ENCODE measurements at regions not wholly inside any gene's neighbourhood (a gene's known extent, or its start where the extent isn't known, plus 50 kb on each side); places are given as distances from the start of the nearest gene placed in this dataset.

DNA sequence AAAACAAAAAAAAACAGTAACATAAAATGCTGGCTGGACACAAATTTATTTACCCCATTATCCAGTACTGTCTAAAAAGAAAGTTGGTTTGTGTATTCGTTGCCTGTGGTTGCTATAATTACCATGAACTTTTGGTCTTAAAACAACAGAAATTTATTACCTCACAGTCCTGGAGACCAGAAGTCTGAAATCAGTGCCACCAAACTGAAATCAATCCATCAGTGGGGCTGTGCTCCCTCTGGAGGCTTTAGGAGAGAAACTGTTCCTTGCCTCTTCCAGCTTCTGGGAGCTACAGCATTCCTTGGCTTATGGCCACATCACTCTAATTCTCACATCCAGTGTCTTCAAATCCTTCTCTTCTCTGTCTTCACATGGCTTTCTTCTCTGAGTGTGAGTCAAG lies 79.4 kb downstream of the SNX5 start:
- no peak overlapping the region for H2AFZ ChIP-seq (replicated peaks; ENCODE audit: low read length, poor library complexity)
- H3K27me3 ChIP-seq (ENCODE audit: control insufficient read depth, insufficient read depth, low read length) = no peaks in the 10 kb centered on the region
- peaks cover 0 to 5% of the 10 kb centered on the region in 2 experiments; a peak in 3 of 4 replicates for H3K79me1 ChIP-seq (ENCODE audit: low read depth in 1 of 2, low read length in 2 of 2)
- DNase-seq = no peak
- H2BK20ac ChIP-seq (ENCODE audit: low read depth, low read length) = no peak overlapping the region
- no peak overlapping the region for H3K18ac ChIP-seq (ENCODE audit: low read depth, low read length)
- H4K20me1 ChIP-seq (ENCODE audit: insufficient read depth, low read length) = no peaks in the 10 kb centered on the region
- H3K36me3 ChIP-seq (ENCODE audit: control insufficient read depth, insufficient read depth, low read length) = no peaks in the 10 kb centered on the region
- H3K56ac ChIP-seq (ENCODE audit: extremely low read depth, insufficient read depth, low read length) = no peak overlapping the region
- H3K4me2 ChIP-seq (ENCODE audit: low read depth, low read length) = no peak overlapping the region
- BruUV-seq (replicated peaks) = no TSS peak
- POLR2A ChIA-PET (ENCODE audit: unreplicated experiment) = no interaction called here
- no peak overlapping the region for H3K27ac ChIP-seq (ENCODE audit: insufficient read depth, low read length)
- no peak overlapping the region for H2AK5ac ChIP-seq (ENCODE audit: low read depth, low read length)
- CTCF ChIA-PET = no interaction called here
- H3K4ac ChIP-seq (ENCODE audit: low read depth, low read length) = no peak overlapping the region
- no CpG with 5 or more reads among the region's 1 CpG for WGBS, 2 experiments (ENCODE audit: extremely low coverage in 2 of 2, insufficient read length in 1 of 2)
- no peak overlapping the region for H2AK9ac ChIP-seq (replicated peaks; ENCODE audit: low read depth, low read length, poor library complexity)
- H3K23ac ChIP-seq (ENCODE audit: low read depth, low read length) = no peak overlapping the region
- TF ChIP-seq MAFK (IDR thresholded peaks at IDR 0.05; ENCODE audit: low read depth, low read length) = no peak
- no peak for TF ChIP-seq RCOR1 (IDR thresholded peaks at IDR 0.05; ENCODE audit: insufficient replicate concordance, low read length)
- no peak for TF ChIP-seq MXI1 (IDR thresholded peaks at IDR 0.05; ENCODE audit: borderline replicate concordance, low read depth, low read length)
- TF ChIP-seq RFX5 (IDR thresholded peaks at IDR 0.05; ENCODE audit: low read depth, low read length) = no peak
- no peak for TF ChIP-seq FOS (IDR thresholded peaks at IDR 0.05; ENCODE audit: low read depth, low read length)
- TF ChIP-seq RAD21 (IDR thresholded peaks at IDR 0.05; ENCODE audit: low read length) = peak; percentile 38
- TF ChIP-seq SMC3 (IDR thresholded peaks at IDR 0.05; ENCODE audit: low read depth, low read length) = 0 out of 2 replicates have a peak, but pooled peaks have one; percentile 12
- intact Hi-C loops (cut with micrococcal nuclease) = no loop called here
- dilution Hi-C loops (cut with HindIII; ENCODE audit: low sequenced_read_pairs, unreplicated experiment) = no loop called here
- no peak overlapping the region for H3K9ac ChIP-seq (ENCODE audit: low read depth, low read length)
- no peak overlapping the region for H2BK5ac ChIP-seq (ENCODE audit: low read depth, low read length, poor library complexity, severe bottlenecking)
- no peak overlapping the region for H3K14ac ChIP-seq (replicated peaks; ENCODE audit: low read depth, low read length)
- no peak overlapping the region for H4K8ac ChIP-seq (ENCODE audit: low read depth in 2 of 2, low read length in 2 of 2)
- no peak overlapping the region for H4K91ac ChIP-seq (ENCODE audit: insufficient read depth, low read depth, low read length)
- in situ Hi-C loops (cut with MboI; ENCODE audit: low sequenced_read_pairs) = no loop called here
- H2BK120ac ChIP-seq (ENCODE audit: low read depth, low read length) = no peak overlapping the region
- peaks cover 4% of the 10 kb centered on the region; the same call in 1 of the 2 replicates for H3K4me1 ChIP-seq (ENCODE audit: control insufficient read depth, insufficient read depth, low read length)
- H2BK15ac ChIP-seq (ENCODE audit: low read depth, low read length) = no peak overlapping the region
- H3K9me3 ChIP-seq (ENCODE audit: control insufficient read depth, insufficient read depth, low read length) = peaks cover 11% of the 10 kb centered on the region
- peaks cover 3% of the 10 kb centered on the region; the same call in 1 of the 2 replicates for H3K9me1 ChIP-seq (ENCODE audit: insufficient read depth, low read length)
- no peak overlapping the region for H3K4me3 ChIP-seq (ENCODE audit: insufficient read depth, low read depth, low read length)
- no peak for ATAC-seq (ENCODE audit: low read depth)
- H4K5ac ChIP-seq (ENCODE audit: low read depth, low read length) = no peak overlapping the region

Measured in IMR-90 (cell line).